T-helper 2 cell treated with Interferon-gamma antibody and Interleukin-4, amounts not matched to agents 5 μg/mL and 100 μg/mL, for 36 hours (primary cell): ENCODE measurements at regions not wholly inside any gene's neighbourhood (a gene's known extent, or its start where the extent isn't known, plus 50 kb on each side); places are given as distances from the start of the nearest gene placed in this dataset.

Experiments
- DNase-seq: peaks from one replicate; pipeline ENCODE4 v3.0.0; 2021; ENCODE audit warnings: low spot score
- H3K27ac Mint-ChIP-seq: one replicate; pipeline ENCODE4 v1.8.0; 2021; ENCODE audit warnings: mild to moderate bottlenecking, mixed read lengths
- H3K27me3 Mint-ChIP-seq: one replicate; pipeline ENCODE4 v1.8.0; 2021; ENCODE audit warnings: low read depth, mixed read lengths
- H3K36me3 Mint-ChIP-seq: one replicate; pipeline ENCODE4 v1.8.0; 2021; ENCODE audit warnings: low read depth, mixed read lengths
- H3K4me1 Mint-ChIP-seq: one replicate; pipeline ENCODE4 v1.8.0; 2021; ENCODE audit warnings: low read depth, mixed read lengths
- H3K4me3 Mint-ChIP-seq: one replicate; pipeline ENCODE4 v1.8.0; 2022; ENCODE audit warnings: mild to moderate bottlenecking, moderate library complexity, mixed read lengths
- H3K9me3 Mint-ChIP-seq: one replicate; pipeline ENCODE4 v1.8.0; 2021; ENCODE audit warnings: mixed read lengths

DNA sequence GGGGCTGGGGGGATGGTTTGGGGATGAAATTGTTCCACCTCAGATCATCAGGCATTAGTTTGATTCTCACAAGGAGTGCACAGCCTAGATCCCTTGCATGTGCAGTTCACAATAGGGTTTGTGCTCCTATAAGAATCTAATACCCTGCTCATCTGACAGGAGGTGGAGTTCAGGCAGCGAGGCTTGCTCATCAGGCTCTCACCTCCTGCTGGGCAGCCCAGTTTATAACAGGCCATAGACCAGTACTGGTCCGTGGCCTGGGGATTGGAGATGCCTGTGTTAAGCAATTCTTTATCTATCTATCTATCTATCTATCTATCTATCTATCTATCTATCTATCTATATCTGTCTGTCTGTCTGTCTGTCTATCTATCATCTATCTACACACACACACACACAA is 525.3 kb upstream of the DAB1 start:
- Mint-ChIP-seq H3K9me3 (no peaks in the 10 kb centered on the region), H3K4me1 (no peaks in the 10 kb centered on the region), H3K4me3 (no peak overlapping the region), H3K36me3 (no peaks in the 10 kb centered on the region), H3K27ac (no peak overlapping the region), H3K27me3 (no peaks in the 10 kb centered on the region)
- DNase-seq: no peak

DNA sequence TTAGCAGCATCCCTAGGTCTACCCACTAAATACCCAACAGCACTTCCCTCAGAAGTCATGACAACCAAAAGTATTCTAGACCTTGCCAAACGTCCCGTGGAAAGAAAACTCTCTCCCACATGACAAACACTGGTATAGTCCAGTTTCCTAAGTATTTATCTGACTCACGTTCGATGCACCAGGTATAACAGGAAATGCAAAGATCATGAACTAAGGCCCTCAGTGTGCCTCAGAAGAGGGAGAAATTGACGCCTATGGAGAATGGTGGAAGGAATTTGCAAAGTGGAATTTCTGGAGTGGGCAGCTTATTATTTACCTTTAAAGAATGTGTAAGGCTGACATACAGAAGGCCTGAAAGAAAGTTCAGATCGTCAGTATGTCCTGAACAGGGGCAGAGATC is 523.6 kb upstream of the DAB1 start:
- no peak overlapping the region for H3K27ac Mint-ChIP-seq
- no peak for DNase-seq
- H3K4me3 Mint-ChIP-seq: no peak overlapping the region
- no peaks in the 10 kb centered on the region for H3K4me1 Mint-ChIP-seq
- H3K27me3 Mint-ChIP-seq: no peaks in the 10 kb centered on the region
- H3K9me3 Mint-ChIP-seq: no peaks in the 10 kb centered on the region
- H3K36me3 Mint-ChIP-seq: no peaks in the 10 kb centered on the region

- no peaks in the 10 kb centered on the region for H3K27me3 Mint-ChIP-seq
- no peaks in the 10 kb centered on the region for H3K9me3 Mint-ChIP-seq
- no peak for DNase-seq
- H3K4me3 Mint-ChIP-seq: no peak overlapping the region
- H3K4me1 Mint-ChIP-seq: no peaks in the 10 kb centered on the region
- H3K36me3 Mint-ChIP-seq: no peaks in the 10 kb centered on the region
- no peak overlapping the region for H3K27ac Mint-ChIP-seq
Observed at GRCh38 chr1:57945045-57945444, 521.2 kb upstream of the DAB1 start.

DNA sequence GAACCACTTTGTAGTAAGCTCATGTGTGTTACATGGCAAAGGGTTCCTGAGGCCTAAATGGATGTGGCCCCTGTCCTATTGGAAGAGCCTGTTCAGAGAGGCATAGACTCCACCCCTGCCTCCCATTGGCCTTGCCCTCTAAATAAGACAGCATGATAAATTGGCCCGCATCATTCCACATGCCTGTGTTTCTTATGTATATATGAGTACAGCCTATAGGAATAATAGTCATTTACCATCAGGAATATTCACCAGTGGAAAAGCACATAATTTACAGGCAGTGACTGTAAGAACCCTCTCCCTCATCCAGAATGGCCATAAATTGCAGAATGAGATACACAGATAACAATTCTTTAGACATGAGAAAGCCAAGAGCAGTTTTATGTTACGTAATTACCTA is 519.5 kb upstream of the DAB1 start:
- no peaks in the 10 kb centered on the region for H3K27me3 Mint-ChIP-seq
- no peaks in the 10 kb centered on the region for H3K9me3 Mint-ChIP-seq
- no peak overlapping the region for H3K4me3 Mint-ChIP-seq
- H3K4me1 Mint-ChIP-seq: no peaks in the 10 kb centered on the region
- no peaks in the 10 kb centered on the region for H3K36me3 Mint-ChIP-seq
- H3K27ac Mint-ChIP-seq: no peak overlapping the region
- no peak for DNase-seq

DNA sequence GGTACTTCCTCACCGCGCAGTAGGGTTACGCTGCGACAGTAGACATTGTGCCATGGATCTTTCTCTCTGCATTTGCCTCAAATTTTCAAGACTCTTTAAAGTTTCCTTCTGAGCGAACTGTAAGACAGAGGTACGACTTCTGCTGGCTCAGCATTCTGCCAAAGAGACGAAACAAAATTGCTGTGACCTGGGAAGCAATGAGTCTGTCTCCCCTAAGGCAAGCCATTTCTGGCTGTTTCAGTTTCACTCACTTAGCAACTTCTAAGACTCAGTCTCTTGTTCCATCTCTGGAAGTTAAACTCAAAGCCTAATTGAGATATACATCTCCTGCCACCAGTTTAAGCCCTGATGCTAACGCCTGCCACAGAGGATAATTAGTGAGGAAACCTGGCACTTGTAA is 510.9 kb upstream of the DAB1 start:
- no peak overlapping the region for H3K4me3 Mint-ChIP-seq
- no peaks in the 10 kb centered on the region for H3K9me3 Mint-ChIP-seq
- H3K27ac Mint-ChIP-seq: no peak overlapping the region
- no peaks in the 10 kb centered on the region for H3K4me1 Mint-ChIP-seq
- no peak for DNase-seq
- H3K27me3 Mint-ChIP-seq: no peaks in the 10 kb centered on the region
- H3K36me3 Mint-ChIP-seq: no peaks in the 10 kb centered on the region

- Mint-ChIP-seq H3K9me3 (no peaks in the 10 kb centered on the region), H3K4me3 (no peak overlapping the region), H3K27me3 (no peaks in the 10 kb centered on the region)
Observed at GRCh38 chr1:57927003-57927402, 503.1 kb upstream of the DAB1 start.

GRCh38 chr1:57926025-57926552 is 502.2 kb upstream of the DAB1 start:
- Mint-ChIP-seq H3K27me3 (no peaks in the 10 kb centered on the region), H3K9me3 (no peaks in the 10 kb centered on the region), H3K4me1 (no peaks in the 10 kb centered on the region), H3K36me3 (no peaks in the 10 kb centered on the region), H3K27ac (no peak overlapping the region), H3K4me3 (no peak overlapping the region)
- DNase-seq: no peak

More at GRCh38 chr1:57927003-57927402, 503.1 kb upstream of the DAB1 start:
- DNase-seq: no peak
- H3K27ac Mint-ChIP-seq: no peak overlapping the region
- H3K4me1 Mint-ChIP-seq: no peaks in the 10 kb centered on the region
- no peaks in the 10 kb centered on the region for H3K36me3 Mint-ChIP-seq

DNA sequence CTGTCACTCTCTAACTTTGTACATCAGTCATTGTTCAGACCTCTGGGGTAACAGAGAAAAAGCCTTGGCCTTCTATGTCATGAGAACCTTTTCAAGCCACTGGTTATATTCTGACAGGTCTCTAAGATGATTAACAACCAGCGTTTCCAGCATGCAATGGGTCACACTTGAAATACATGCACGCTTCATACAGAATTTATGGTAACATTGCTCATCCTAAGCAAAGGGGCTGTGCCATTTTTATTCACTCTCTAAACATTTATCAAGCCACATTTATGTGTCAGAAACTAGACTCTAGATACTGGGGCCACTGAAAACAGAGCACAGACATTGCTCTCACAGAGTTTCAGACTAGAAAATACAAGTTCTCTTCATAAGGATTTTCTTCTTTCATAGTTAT is 501.4 kb upstream of the DAB1 start:
- Mint-ChIP-seq H3K4me3 (no peak overlapping the region), H3K27me3 (no peaks in the 10 kb centered on the region)

GRCh38 chr1:57922130-57922529 is 498.3 kb upstream of the DAB1 start:
- Mint-ChIP-seq H3K4me3 (no peak overlapping the region), H3K4me1 (no peaks in the 10 kb centered on the region), H3K36me3 (no peaks in the 10 kb centered on the region), H3K27me3 (no peaks in the 10 kb centered on the region), H3K27ac (no peak overlapping the region), H3K9me3 (no peaks in the 10 kb centered on the region)
- DNase-seq: no peak

More for the DNA sequence above, 501.4 kb upstream of the DAB1 start:
- no peaks in the 10 kb centered on the region for H3K9me3 Mint-ChIP-seq
- no peaks in the 10 kb centered on the region for H3K36me3 Mint-ChIP-seq
- H3K27ac Mint-ChIP-seq: no peak overlapping the region
- DNase-seq: no peak
- H3K4me1 Mint-ChIP-seq: no peaks in the 10 kb centered on the region

DNA sequence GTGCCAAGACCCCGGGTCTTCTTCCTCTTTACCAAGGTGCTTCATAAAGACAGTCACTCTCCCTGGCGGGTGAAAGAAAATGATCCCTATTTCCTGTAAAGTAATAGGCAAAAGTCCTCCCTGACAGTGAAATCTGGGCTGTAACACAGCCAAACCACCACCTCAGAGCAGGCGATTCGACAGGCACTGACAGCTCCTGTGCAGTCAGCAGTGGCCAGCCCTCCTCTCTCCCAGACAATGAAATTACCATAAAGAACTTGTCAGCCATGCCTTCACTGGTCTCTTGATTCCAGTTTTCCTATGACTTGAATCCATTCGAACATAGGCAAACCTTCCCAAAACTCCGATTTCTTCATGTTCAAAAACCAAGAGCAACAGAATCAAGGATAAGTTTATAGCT is 492.2 kb upstream of the DAB1 start:
- DNase-seq: no peak
- no peak overlapping the region for H3K27ac Mint-ChIP-seq
- H3K27me3 Mint-ChIP-seq: no peaks in the 10 kb centered on the region
- no peaks in the 10 kb centered on the region for H3K4me1 Mint-ChIP-seq
- no peaks in the 10 kb centered on the region for H3K9me3 Mint-ChIP-seq
- H3K4me3 Mint-ChIP-seq: no peak overlapping the region
- H3K36me3 Mint-ChIP-seq: no peaks in the 10 kb centered on the region

DNA sequence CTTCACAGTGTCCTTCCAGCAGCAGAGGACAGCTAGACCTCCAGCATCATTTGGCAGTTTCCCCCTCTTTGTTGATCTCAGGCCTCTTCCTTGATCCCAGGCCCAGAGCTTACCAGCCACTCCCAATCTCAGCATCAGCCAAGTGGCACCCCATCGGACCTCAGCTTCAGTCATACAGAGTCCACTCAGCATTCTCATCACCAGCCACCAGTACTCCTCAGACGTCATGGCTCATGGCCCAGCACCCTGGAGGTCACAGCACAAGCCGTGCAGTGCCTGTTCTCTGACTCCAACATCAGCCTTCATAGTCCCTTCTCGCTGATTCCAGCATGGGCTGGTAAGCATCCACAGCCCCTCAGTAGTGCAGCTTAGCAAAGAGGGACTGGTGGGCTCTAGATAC is 487.6 kb upstream of the DAB1 start:
- DNase-seq: no peak
- H3K27me3 Mint-ChIP-seq: no peaks in the 10 kb centered on the region
- H3K36me3 Mint-ChIP-seq: no peaks in the 10 kb centered on the region
- no peaks in the 10 kb centered on the region for H3K9me3 Mint-ChIP-seq
- H3K4me3 Mint-ChIP-seq: no peak overlapping the region
- no peaks in the 10 kb centered on the region for H3K4me1 Mint-ChIP-seq
- H3K27ac Mint-ChIP-seq: no peak overlapping the region

- Mint-ChIP-seq H3K27me3 (no peaks in the 10 kb centered on the region), H3K4me1 (no peaks in the 10 kb centered on the region), H3K36me3 (no peaks in the 10 kb centered on the region), H3K4me3 (no peak overlapping the region), H3K9me3 (no peaks in the 10 kb centered on the region), H3K27ac (no peak overlapping the region)
- DNase-seq: no peak
Observed at GRCh38 chr1:57910782-57911181, 486.9 kb upstream of the DAB1 start.

- Mint-ChIP-seq H3K27me3 (no peaks in the 10 kb centered on the region), H3K36me3 (no peaks in the 10 kb centered on the region)
Observed at GRCh38 chr1:57910305-57910704, 486.4 kb upstream of the DAB1 start.

DNA sequence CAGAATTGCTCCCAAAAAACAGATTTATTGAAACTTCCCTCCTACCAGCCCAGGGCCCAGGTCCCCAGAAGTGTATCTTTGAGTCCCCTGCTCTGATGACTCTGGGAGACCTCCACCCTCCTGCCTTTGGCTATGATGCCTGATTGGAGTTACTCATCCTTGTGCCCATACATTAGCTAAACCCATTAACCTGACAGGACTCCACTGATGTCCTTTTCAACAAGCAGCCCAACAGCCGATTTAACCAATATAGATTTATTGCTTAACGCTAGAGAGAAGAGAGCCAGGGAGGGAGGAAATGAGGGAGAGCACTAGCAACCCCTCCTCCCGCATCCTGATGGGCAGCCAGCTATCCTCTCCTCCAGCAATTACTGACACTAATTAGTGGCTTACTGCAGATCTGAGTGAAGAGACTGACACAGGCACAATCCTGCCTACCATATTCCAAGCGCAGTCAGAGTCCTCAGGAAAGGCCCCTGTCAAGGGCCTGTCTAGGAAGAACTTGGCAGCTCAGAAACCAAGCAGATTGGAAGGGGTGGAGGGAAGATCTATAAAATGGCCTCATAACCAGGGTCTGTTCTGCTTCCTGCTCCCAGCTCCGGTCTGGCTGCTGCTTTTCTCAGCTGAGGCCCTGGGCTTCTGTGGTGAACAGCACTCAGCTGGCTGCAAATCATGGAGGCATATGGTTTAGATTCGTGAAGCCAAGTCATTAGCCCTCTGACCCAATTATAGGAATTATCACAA is 484.5 kb upstream of the DAB1 start:
- Mint-ChIP-seq H3K27me3 (no peaks in the 10 kb centered on the region), H3K36me3 (no peaks in the 10 kb centered on the region)

More at GRCh38 chr1:57910305-57910704, 486.4 kb upstream of the DAB1 start:
- no peak for DNase-seq
- Mint-ChIP-seq H3K27ac (no peak overlapping the region), H3K4me1 (no peaks in the 10 kb centered on the region), H3K9me3 (no peaks in the 10 kb centered on the region), H3K4me3 (no peak overlapping the region)

More for the DNA sequence above, 484.5 kb upstream of the DAB1 start:
- Mint-ChIP-seq H3K9me3 (no peaks in the 10 kb centered on the region), H3K4me1 (no peaks in the 10 kb centered on the region), H3K27ac (no peak overlapping the region), H3K4me3 (no peak overlapping the region)
- DNase-seq: no peak
